GM23338 (cell line): ENCODE measurements at regions not wholly inside any gene's neighbourhood (a gene's known extent, or its start where the extent isn't known, plus 50 kb on each side); places are given as distances from the start of the nearest gene placed in this dataset.

Experiments
- CREB1 ChIP-seq: fragments of 250-450 bp; sonication (Bioruptor Pico); IDR thresholded peaks from 2 replicates; pipeline ENCODE4 v1.5.0; 2020; ENCODE audit warnings: low read depth, mild to moderate bottlenecking, moderate library complexity
- EZH2 ChIP-seq: fragments of 200-600 bp; sonication (generic); IDR thresholded peaks from one replicate; pipeline ENCODE4 v1.8.0; 2017; ENCODE audit warnings: antibody characterized with exemption, mild to moderate bottlenecking, low read depth; ENCODE audit not compliant: unreplicated experiment
- EZH2phosphoT487 ChIP-seq: fragments of 200-600 bp; sonication (generic); IDR thresholded peaks from one replicate; pipeline ENCODE4 v1.8.1; 2018; ENCODE audit warnings: antibody characterized with exemption; ENCODE audit not compliant: unreplicated experiment
- JUNB ChIP-seq: IDR thresholded peaks from one replicate; pipeline ENCODE4 v1.6.1; 2016; ENCODE audit warnings: antibody characterized with exemption; ENCODE audit not compliant: unreplicated experiment
- POLR2AphosphoS5 ChIP-seq: IDR thresholded peaks from 2 replicates; pipeline ENCODE4 v1.6.1; 2016; ENCODE audit warnings: antibody characterized with exemption, low read depth
- REST ChIP-seq: IDR thresholded peaks from one replicate; pipeline ENCODE4 v1.6.1; 2018; ENCODE audit warnings: antibody characterized with exemption; ENCODE audit not compliant: unreplicated experiment
- STAT1 ChIP-seq: IDR thresholded peaks from one replicate; pipeline ENCODE4 v1.6.1; 2016; ENCODE audit warnings: antibody characterized with exemption; ENCODE audit not compliant: unreplicated experiment
- ZNF331 ChIP-seq: fragments of 250-450 bp; sonication (Bioruptor Pico); IDR thresholded peaks from 2 replicates; pipeline ENCODE4 v1.5.0; 2020; ENCODE audit warnings: low read depth, mild to moderate bottlenecking, moderate library complexity
- ZNF462 ChIP-seq: fragments of 250-450 bp; sonication (Bioruptor Pico); IDR thresholded peaks from 2 replicates; pipeline ENCODE4 v1.5.0; 2020; ENCODE audit warnings: mild to moderate bottlenecking, moderate library complexity
- TF ChIP-seq, protein P1 (sequence below), 2 experiments: fragments of 200-600 bp in 1 of 2; sonication (generic) in 1 of 2; conservative IDR thresholded peaks; 2 replicates each; pipeline versions ENCODE4 v1.5.1 to v1.6.1; 2016 to 2017; ENCODE audit warnings: antibody characterized with exemption in 2 of 2, low read depth in 2 of 2, mild to moderate bottlenecking in 2 of 2, moderate library complexity in 1 of 2
- TF ChIP-seq, protein P2 (sequence below): IDR thresholded peaks from 2 replicates; pipeline ENCODE4 v1.6.1; 2016; ENCODE audit warnings: antibody characterized with exemption

DNA sequence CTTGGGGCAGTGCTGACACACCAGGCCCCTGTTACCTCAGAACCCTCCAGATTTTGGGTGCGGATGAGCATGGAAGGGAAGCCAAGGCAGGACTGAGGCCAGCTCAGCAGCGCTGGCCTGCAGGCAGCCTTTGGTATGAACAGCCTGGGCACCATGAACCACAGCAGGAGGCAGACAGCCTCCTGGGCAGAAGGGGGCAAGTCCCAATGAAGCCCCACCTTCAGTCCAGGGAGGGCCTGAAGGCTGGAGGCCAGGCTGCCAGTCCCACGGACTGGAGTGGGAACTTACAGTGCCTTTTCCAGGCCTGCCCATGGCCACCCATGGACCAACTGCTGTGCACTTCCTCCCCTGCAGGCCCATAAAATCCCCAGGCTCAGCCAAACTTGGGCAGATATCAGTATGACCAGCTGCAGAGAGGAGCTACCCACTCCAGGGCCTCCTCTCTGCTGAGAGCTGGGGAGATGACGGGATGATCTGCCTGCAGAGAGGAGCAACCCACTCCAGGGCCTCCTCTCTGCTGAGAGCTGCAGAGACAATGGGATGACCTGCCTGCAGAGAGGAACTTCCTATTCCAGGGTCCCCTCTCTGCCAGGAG lies 74.7 kb downstream of the NEURL3 start:
- TF ChIP-seq, protein P1, sequence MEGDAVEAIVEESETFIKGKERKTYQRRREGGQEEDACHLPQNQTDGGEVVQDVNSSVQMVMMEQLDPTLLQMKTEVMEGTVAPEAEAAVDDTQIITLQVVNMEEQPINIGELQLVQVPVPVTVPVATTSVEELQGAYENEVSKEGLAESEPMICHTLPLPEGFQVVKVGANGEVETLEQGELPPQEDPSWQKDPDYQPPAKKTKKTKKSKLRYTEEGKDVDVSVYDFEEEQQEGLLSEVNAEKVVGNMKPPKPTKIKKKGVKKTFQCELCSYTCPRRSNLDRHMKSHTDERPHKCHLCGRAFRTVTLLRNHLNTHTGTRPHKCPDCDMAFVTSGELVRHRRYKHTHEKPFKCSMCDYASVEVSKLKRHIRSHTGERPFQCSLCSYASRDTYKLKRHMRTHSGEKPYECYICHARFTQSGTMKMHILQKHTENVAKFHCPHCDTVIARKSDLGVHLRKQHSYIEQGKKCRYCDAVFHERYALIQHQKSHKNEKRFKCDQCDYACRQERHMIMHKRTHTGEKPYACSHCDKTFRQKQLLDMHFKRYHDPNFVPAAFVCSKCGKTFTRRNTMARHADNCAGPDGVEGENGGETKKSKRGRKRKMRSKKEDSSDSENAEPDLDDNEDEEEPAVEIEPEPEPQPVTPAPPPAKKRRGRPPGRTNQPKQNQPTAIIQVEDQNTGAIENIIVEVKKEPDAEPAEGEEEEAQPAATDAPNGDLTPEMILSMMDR (conservative IDR thresholded peaks at IDR 0.05; ENCODE audit: low read depth in 2 of 2) = no peak
- TF ChIP-seq JUNB (no peak), REST (no peak), EZH2 (no peak), POLR2AphosphoS5 (no peak), CREB1 (no peak), ZNF462 (no peak), EZH2phosphoT487 (no peak), STAT1 (no peak), ZNF331 (CRISPR knock-in tag) (no peak)
- TF ChIP-seq, protein P2, sequence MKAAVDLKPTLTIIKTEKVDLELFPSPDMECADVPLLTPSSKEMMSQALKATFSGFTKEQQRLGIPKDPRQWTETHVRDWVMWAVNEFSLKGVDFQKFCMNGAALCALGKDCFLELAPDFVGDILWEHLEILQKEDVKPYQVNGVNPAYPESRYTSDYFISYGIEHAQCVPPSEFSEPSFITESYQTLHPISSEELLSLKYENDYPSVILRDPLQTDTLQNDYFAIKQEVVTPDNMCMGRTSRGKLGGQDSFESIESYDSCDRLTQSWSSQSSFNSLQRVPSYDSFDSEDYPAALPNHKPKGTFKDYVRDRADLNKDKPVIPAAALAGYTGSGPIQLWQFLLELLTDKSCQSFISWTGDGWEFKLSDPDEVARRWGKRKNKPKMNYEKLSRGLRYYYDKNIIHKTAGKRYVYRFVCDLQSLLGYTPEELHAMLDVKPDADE = no peak
